GM12878 (cell line): ENCODE measurements at regions not wholly inside any gene's neighbourhood (a gene's known extent, or its start where the extent isn't known, plus 50 kb on each side); places are given as distances from the start of the nearest gene placed in this dataset.

Experiments used
- ATAC-seq: fragments of 200-7000 bp; cut with Tn5 transposase; 3 replicates; pipeline ENCODE4 v1.9.1; 2020; ENCODE audit warnings: mild to moderate bottlenecking, moderate library complexity
- BruUV-seq: library from RNA; stranded (reverse); fragments of 400-500 nt; replicated peaks from 2 replicates; lab custom pipeline; 2021; lab: Mats Ljungman, UMichigan
- CTCF ChIA-PET: fragments of 300-600 bp; sonication (Branson Sonifier 250); formaldehyde crosslinking; extraction: SDS; loops from one replicate; lab custom pipeline; 2021; ENCODE audit warnings: inconsistent platforms; lab: Yijun Ruan, JAX
- POLR2A ChIA-PET: fragments of 350-600 bp; formaldehyde crosslinking; extraction: SDS; loops from one replicate; lab custom pipeline; 2021; ENCODE audit warnings: inconsistent platforms; lab: Charles Lee
- RAD21 ChIA-PET: fragments of 300-600 bp; sonication (Branson Sonifier 250); formaldehyde crosslinking; loops from one replicate; lab custom pipeline; 2023; ENCODE audit warnings: antibody characterized with exemption; ENCODE audit not compliant: unreplicated experiment; lab: Charles Lee
- SMC1A ChIA-PET: fragments of 300-600 bp; sonication (Branson Sonifier 250); formaldehyde crosslinking; loops from one replicate; lab custom pipeline; 2023; ENCODE audit not compliant: unreplicated experiment, uncharacterized antibody; lab: Charles Lee
- DNase-seq: peaks from one replicate; pipeline ENCODE4 v3.0.0-alpha.2; 2011; ENCODE audit warnings: low read depth, low spot score
- FAIRE-seq: peaks from 3 replicates; lab custom pipeline; 2011; peaks lifted over from hg19 to GRCh38; lab: Jason Lieb, UNC
- H2AFZ ChIP-seq: 2 replicates; pipeline ENCODE4 v1.6.0; 2011; ENCODE audit warnings: low read depth, low read length, control low read depth; ENCODE audit not compliant: control insufficient read depth
- H3K27ac ChIP-seq: 2 replicates; pipeline ENCODE4 v1.5.1; 2011; ENCODE audit warnings: control low read depth; ENCODE audit not compliant: control insufficient read depth, insufficient read depth
- H3K27me3 ChIP-seq, 2 experiments: replicated peaks in 1 of 2; 2 replicates each; pipeline versions ENCODE4 v1.6.0 to v1.6.1; 2011; ENCODE audit warnings: low read length in 1 of 2; ENCODE audit not compliant: control insufficient read depth in 2 of 2, insufficient read depth in 2 of 2
- H3K36me3 ChIP-seq, 2 experiments: 2 replicates each; pipeline ENCODE4 v1.5.1; 2011; ENCODE audit warnings: low read length in 1 of 2; ENCODE audit not compliant: control insufficient read depth in 2 of 2, insufficient read depth in 2 of 2
- H3K4me1 ChIP-seq: 2 replicates; pipeline ENCODE4 v1.6.1; 2011; ENCODE audit warnings: mild to moderate bottlenecking, low read length, moderate library complexity, mixed read lengths; ENCODE audit not compliant: control insufficient read depth, insufficient read depth
- H3K4me2 ChIP-seq: 2 replicates; pipeline ENCODE4 v1.6.0; 2011; ENCODE audit warnings: control low read depth; ENCODE audit not compliant: control insufficient read depth, insufficient read depth
- H3K4me3 ChIP-seq: fragments of 200-600 bp; sonication (generic); 2 replicates; pipeline ENCODE4 v1.5.1; 2016
- H3K79me2 ChIP-seq: 2 replicates; pipeline ENCODE4 v1.6.0; 2011; ENCODE audit warnings: low read length; ENCODE audit not compliant: control insufficient read depth, insufficient read depth
- H3K9ac ChIP-seq: 2 replicates; pipeline ENCODE4 v1.8.0; 2011; ENCODE audit warnings: low read length, control low read depth, mixed read lengths; ENCODE audit not compliant: control insufficient read depth, insufficient read depth
- H3K9me3 ChIP-seq: replicated peaks from 3 replicates; pipeline ENCODE4 v1.5.1; 2011; ENCODE audit warnings: mild to moderate bottlenecking, low read length; ENCODE audit not compliant: control insufficient read depth, insufficient read depth
- H4K20me1 ChIP-seq: 2 replicates; pipeline ENCODE4 v1.6.0; 2011; ENCODE audit not compliant: control insufficient read depth, insufficient read depth
- BACH1 ChIP-seq: fragments of 450-650 bp; IDR thresholded peaks from 2 replicates; pipeline ENCODE4 v1.6.1; 2017; ENCODE audit warnings: mild to moderate bottlenecking, borderline replicate concordance
- ESRRA ChIP-seq: IDR thresholded peaks from 2 replicates; pipeline ENCODE4 v1.6.1; 2012; ENCODE audit warnings: mild to moderate bottlenecking, low read length, improper control_type of control experiment
- LARP7 ChIP-seq: fragments of 450-650 bp; IDR thresholded peaks from 2 replicates; pipeline ENCODE4 v1.6.1; 2017; ENCODE audit warnings: mild to moderate bottlenecking
- MLLT1 ChIP-seq: fragments of 450-650 bp; IDR thresholded peaks from 2 replicates; pipeline ENCODE4 v1.6.1; 2016; ENCODE audit warnings: mild to moderate bottlenecking
- RAD21 ChIP-seq: IDR thresholded peaks from 2 replicates; pipeline ENCODE4 v1.6.1; 2011; ENCODE audit warnings: mild to moderate bottlenecking, low read depth, low read length, moderate library complexity; ENCODE audit not compliant: insufficient read depth
- RAD51 ChIP-seq: fragments of 450-650 bp; IDR thresholded peaks from 2 replicates; pipeline ENCODE4 v1.6.1; 2016; ENCODE audit warnings: moderate library complexity, mild to moderate bottlenecking, inconsistent platforms
- SIN3A ChIP-seq: IDR thresholded peaks from 2 replicates; pipeline ENCODE4 v1.6.1; 2012; ENCODE audit warnings: low read depth, low read length, improper control_type of control experiment
- STAT3 ChIP-seq: IDR thresholded peaks from 2 replicates; pipeline ENCODE4 v1.6.1; 2011; ENCODE audit warnings: low read depth, low read length, improper control_type of control experiment
- TBL1XR1 ChIP-seq: IDR thresholded peaks from 2 replicates; pipeline ENCODE4 v1.6.1; 2012; ENCODE audit warnings: low read depth, low read length, improper control_type of control experiment
- ZSCAN29 ChIP-seq: fragments of 450-650 bp; IDR thresholded peaks from 2 replicates; pipeline ENCODE4 v1.6.1; 2017; ENCODE audit warnings: mild to moderate bottlenecking, moderate library complexity
- WGBS: methylation state at CpG from one replicate; pipeline ENCODE4 v1.1.6; 2016; ENCODE audit warnings: low lambda C conversion rate; ENCODE audit not compliant: insufficient replicate concordance, insufficient coverage; ENCODE audit errors: missing lambda C conversion rate; 5-methylcytosine and 5-hydroxymethylcytosine counted together
- in situ Hi-C: fragments of 300-500 bp; cut with MboI; formaldehyde crosslinking; loops from 9 replicates; pipeline ENCODE4 v1.14.3; 2018; ENCODE audit warnings: mixed read lengths
- intact Hi-C: fragments of 100-400 bp; cut with micrococcal nuclease; formaldehyde crosslinking; loops from one replicate; pipeline ENCODE4 v1.14.2; 2022; ENCODE audit not compliant: unreplicated experiment
- TF ChIP-seq, protein P1 (sequence below): fragments of 450-650 bp; formaldehyde crosslinking; IDR thresholded peaks from 2 replicates; pipeline ENCODE4 v1.4.0; 2022; ENCODE audit warnings: mild to moderate bottlenecking, moderate library complexity

GRCh38 chr16:85187447-85187846 is 75.2 kb upstream of the CIBAR2 start:
- ChIA-PET RAD21 (no interaction called here), SMC1A (no interaction called here), POLR2A (no interaction called here), CTCF (interaction anchor here (2.0 kb wide), 1 partner anchor 12 kb away, joined by 5 read pairs; no protein-coding TSS in a partner anchor)
- intact Hi-C loops (no loop called here), in situ Hi-C loops (no loop called here)
- H3K4me1 ChIP-seq: no peaks in the 10 kb centered on the region
- H3K79me2 ChIP-seq: no peaks in the 10 kb centered on the region
- H3K9ac ChIP-seq: no peak overlapping the region
- H2AFZ ChIP-seq: no peak overlapping the region
- no peak for FAIRE-seq
- no TSS peak for BruUV-seq
- no peaks in the 10 kb centered on the region for H4K20me1 ChIP-seq
- no peak; the same call in 2 of the 3 replicates for ATAC-seq
- H3K9me3 ChIP-seq: peaks cover 5% of the 10 kb centered on the region; the same call in 1 of the 3 replicates
- no peak overlapping the region for H3K4me3 ChIP-seq
- no peak for TF ChIP-seq LARP7
- no peak for TF ChIP-seq RAD21
- H3K4me2 ChIP-seq: no peak overlapping the region
- DNase-seq: no peak
- peaks cover 0 to 1% of the 10 kb centered on the region in 2 experiments; a peak in 1 of 4 replicates for H3K36me3 ChIP-seq
- WGBS: 56% methylated on average over 13 of the region's 13 CpGs
- no peaks in the 10 kb centered on the region for H3K27me3 ChIP-seq
- no peak overlapping the region for H3K27ac ChIP-seq

GRCh38 chr16:85187886-85188285 is 75.6 kb upstream of the CIBAR2 start:
- SMC1A ChIA-PET: no interaction called here
- WGBS: 30% methylated on average over 12 of the region's 12 CpGs
- no peak for DNase-seq
- TF ChIP-seq TBL1XR1 (no peak), RAD51 (no peak), BACH1 (no peak), MLLT1 (no peak), ESRRA (no peak), ZSCAN29 (no peak), SIN3A (no peak), STAT3 (no peak)
- TF ChIP-seq, protein P1, sequence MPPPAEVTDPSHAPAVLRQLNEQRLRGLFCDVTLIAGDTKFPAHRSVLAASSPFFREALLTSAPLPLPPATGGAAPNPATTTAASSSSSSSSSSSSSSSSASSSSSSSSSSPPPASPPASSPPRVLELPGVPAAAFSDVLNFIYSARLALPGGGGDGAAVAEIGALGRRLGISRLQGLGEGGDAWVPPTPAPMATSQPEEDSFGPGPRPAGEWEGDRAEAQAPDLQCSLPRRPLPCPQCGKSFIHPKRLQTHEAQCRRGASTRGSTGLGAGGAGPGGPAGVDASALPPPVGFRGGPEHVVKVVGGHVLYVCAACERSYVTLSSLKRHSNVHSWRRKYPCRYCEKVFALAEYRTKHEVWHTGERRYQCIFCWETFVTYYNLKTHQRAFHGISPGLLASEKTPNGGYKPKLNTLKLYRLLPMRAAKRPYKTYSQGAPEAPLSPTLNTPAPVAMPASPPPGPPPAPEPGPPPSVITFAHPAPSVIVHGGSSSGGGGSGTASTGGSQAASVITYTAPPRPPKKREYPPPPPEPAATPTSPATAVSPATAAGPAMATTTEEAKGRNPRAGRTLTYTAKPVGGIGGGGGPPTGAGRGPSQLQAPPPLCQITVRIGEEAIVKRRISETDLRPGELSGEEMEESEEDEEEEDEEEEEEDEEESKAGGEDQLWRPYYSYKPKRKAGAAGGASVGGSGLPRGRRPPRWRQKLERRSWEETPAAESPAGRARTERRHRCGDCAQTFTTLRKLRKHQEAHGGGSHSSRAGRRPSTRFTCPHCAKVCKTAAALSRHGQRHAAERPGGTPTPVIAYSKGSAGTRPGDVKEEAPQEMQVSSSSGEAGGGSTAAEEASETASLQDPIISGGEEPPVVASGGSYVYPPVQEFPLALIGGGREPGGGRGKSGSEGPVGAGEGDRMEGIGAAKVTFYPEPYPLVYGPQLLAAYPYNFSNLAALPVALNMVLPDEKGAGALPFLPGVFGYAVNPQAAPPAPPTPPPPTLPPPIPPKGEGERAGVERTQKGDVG (CRISPR knock-in tag): no peak

More at GRCh38 chr16:85187886-85188285, 75.6 kb upstream of the CIBAR2 start:
- intact Hi-C loops (no loop called here), in situ Hi-C loops (no loop called here)
- H3K79me2 ChIP-seq: no peaks in the 10 kb centered on the region
- H3K4me2 ChIP-seq: no peak overlapping the region
- no peak overlapping the region for H3K4me3 ChIP-seq
- BruUV-seq: no TSS peak
- FAIRE-seq (no peak), ATAC-seq (no peak)
- POLR2A ChIA-PET: no interaction called here
- H3K36me3 ChIP-seq: peaks cover 0 to 1% of the 10 kb centered on the region in 2 experiments; a peak in 1 of 4 replicates
- RAD21 ChIA-PET: no interaction called here
- no peak overlapping the region for H3K9ac ChIP-seq
- H2AFZ ChIP-seq: no peak overlapping the region
- CTCF ChIA-PET: interaction anchor here (2.0 kb wide), 1 partner anchor 12 kb away, joined by 5 read pairs; no protein-coding TSS in a partner anchor
- H3K27me3 ChIP-seq: no peaks in the 10 kb centered on the region
- no peaks in the 10 kb centered on the region for H4K20me1 ChIP-seq
- no peaks in the 10 kb centered on the region for H3K4me1 ChIP-seq
- H3K27ac ChIP-seq: no peak overlapping the region
- H3K9me3 ChIP-seq: peaks cover 5% of the 10 kb centered on the region; the same call in 1 of the 3 replicates
